ENCODE measurements at regions not wholly inside any gene's neighbourhood (a gene's known extent, or its start where the extent isn't known, plus 50 kb on each side); places are given as distances from the start of the nearest gene placed in this dataset.
"Not testable (repeated sequence)": the region's sequence is repeated elsewhere in the genome, so short reads cannot be mapped to it uniquely, and the experiment has no call there.

DNA sequence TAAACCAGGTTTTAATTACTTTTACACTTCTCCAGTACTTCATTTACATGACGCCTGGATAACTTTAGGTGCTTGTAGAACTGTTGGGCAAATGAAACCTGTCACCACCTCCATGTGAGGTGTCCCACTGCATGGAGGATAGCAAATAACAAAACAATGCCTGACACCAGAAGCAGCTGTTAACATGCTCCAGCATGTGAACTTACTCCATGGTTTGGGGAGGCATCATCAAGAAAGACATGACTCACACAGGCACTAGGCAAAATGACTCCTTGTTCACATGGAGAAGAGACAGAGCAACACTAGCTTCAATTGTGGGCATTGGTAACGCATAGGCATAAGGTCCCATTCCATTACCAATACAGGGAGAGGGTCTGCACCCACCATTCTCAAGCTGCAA is 198.1 kb upstream of the F9 start:
- H3K79me2 ChIP-seq (ENCODE audit: low read depth): no peaks in the 10 kb centered on the region
- no peak overlapping the region for H3K4me3 Mint-ChIP-seq
- peaks cover 5% of the 10 kb centered on the region for H3K9me3 ChIP-seq (ENCODE audit: low read depth)
- no peaks in the 10 kb centered on the region for H3F3A ChIP-seq (ENCODE audit: low read depth)
- H3K9ac ChIP-seq: no peak overlapping the region
- no peak overlapping the region for H2AFZ ChIP-seq (replicated peaks)
- TF ChIP-seq, protein P1, sequence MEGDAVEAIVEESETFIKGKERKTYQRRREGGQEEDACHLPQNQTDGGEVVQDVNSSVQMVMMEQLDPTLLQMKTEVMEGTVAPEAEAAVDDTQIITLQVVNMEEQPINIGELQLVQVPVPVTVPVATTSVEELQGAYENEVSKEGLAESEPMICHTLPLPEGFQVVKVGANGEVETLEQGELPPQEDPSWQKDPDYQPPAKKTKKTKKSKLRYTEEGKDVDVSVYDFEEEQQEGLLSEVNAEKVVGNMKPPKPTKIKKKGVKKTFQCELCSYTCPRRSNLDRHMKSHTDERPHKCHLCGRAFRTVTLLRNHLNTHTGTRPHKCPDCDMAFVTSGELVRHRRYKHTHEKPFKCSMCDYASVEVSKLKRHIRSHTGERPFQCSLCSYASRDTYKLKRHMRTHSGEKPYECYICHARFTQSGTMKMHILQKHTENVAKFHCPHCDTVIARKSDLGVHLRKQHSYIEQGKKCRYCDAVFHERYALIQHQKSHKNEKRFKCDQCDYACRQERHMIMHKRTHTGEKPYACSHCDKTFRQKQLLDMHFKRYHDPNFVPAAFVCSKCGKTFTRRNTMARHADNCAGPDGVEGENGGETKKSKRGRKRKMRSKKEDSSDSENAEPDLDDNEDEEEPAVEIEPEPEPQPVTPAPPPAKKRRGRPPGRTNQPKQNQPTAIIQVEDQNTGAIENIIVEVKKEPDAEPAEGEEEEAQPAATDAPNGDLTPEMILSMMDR (IDR thresholded peaks at IDR 0.05): no peak
- TF ChIP-seq EZH2 (IDR thresholded peaks at IDR 0.05) (no peak), EZH2phosphoT487 (IDR thresholded peaks at IDR 0.05) (no peak)
- H3K27me3 ChIP-seq: no peaks in the 10 kb centered on the region
- no peaks in the 10 kb centered on the region for H3K4me1 Mint-ChIP-seq
- no peak overlapping the region for H3K4me2 ChIP-seq
- H3K36me3 ChIP-seq: no peaks in the 10 kb centered on the region
- no peak overlapping the region for H3K27ac ChIP-seq
- H3K36me3 Mint-ChIP-seq: no peaks in the 10 kb centered on the region
- peaks cover 8% of the 10 kb centered on the region for H3K9me3 Mint-ChIP-seq
- no peak overlapping the region for H3K4me3 ChIP-seq
- H3K4me1 ChIP-seq: no peaks in the 10 kb centered on the region
- no peaks in the 10 kb centered on the region for H4K20me1 ChIP-seq (ENCODE audit: low read depth)
- no peak overlapping the region for H3K27ac Mint-ChIP-seq
- no peak for DNase-seq (ENCODE audit: low spot score)
- H3K27me3 Mint-ChIP-seq (ENCODE audit: insufficient read depth, low read depth): no peaks in the 10 kb centered on the region

DNA sequence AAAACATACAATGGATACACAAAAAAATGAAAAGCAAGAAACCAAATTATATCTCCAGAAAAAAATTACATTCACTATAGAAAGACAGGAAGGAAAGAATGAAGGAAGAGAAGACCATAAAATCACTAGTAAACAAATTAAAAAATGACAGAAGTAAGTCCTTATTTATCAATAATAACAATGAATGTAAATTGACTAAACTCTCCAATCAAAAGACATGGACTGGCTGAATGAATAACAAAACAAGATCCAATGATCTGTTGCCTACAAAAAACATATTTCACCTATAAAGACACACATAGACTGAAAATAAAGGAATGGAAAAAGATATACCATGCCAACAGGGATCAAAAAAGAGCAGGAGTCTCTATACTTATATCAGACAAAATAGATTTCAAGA is 203.2 kb upstream of the F9 start:
- H3K4me3 ChIP-seq: no peak overlapping the region
- H3K9me3 Mint-ChIP-seq: peaks cover 8% of the 10 kb centered on the region
- H3K36me3 Mint-ChIP-seq: no peaks in the 10 kb centered on the region
- no peaks in the 10 kb centered on the region for H3K4me1 Mint-ChIP-seq
- no peaks in the 10 kb centered on the region for H3K79me2 ChIP-seq (ENCODE audit: low read depth)
- TF ChIP-seq, protein P1 (IDR thresholded peaks at IDR 0.05): no peak
- TF ChIP-seq EZH2 (IDR thresholded peaks at IDR 0.05) (no peak), EZH2phosphoT487 (IDR thresholded peaks at IDR 0.05) (no peak)
- no peaks in the 10 kb centered on the region for H4K20me1 ChIP-seq (ENCODE audit: low read depth)
- H3K27ac Mint-ChIP-seq: no peak overlapping the region
- H2AFZ ChIP-seq (replicated peaks): no peak overlapping the region
- H3K9me3 ChIP-seq (ENCODE audit: low read depth): peaks cover 5% of the 10 kb centered on the region
- H3K27me3 ChIP-seq: no peaks in the 10 kb centered on the region
- H3K36me3 ChIP-seq: no peaks in the 10 kb centered on the region
- DNase-seq (ENCODE audit: low spot score): no peak
- no peak overlapping the region for H3K4me2 ChIP-seq
- H3K9ac ChIP-seq: no peak overlapping the region
- H3K4me1 ChIP-seq: no peaks in the 10 kb centered on the region
- H3K27ac ChIP-seq: no peak overlapping the region
- no peak overlapping the region for H3K4me3 Mint-ChIP-seq
- H3F3A ChIP-seq (ENCODE audit: low read depth): no peaks in the 10 kb centered on the region
- H3K27me3 Mint-ChIP-seq (ENCODE audit: insufficient read depth, low read depth): peaks cover 2% of the 10 kb centered on the region

DNA sequence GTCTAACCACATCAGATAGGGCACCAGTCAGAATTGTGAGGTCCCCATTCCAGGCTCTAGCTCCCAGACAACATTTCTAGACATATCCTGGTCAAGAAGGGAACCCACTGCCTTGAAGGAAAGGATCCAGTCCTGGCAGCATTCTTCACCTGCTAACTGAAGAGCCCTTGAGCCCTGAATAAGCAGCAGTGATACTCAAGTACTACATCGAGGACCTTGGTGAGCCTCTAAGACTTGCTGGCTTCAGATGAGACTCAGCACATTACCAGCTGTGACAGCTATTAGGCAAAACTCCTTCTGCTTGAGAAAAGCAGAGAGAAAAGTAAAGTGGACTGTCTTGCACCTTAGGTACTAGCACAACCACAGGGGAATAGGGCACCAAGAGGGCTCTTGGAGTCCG is 205.8 kb upstream of the F9 start:
- peaks cover 5% of the 10 kb centered on the region for H3K9me3 ChIP-seq (ENCODE audit: low read depth)
- H3K9ac ChIP-seq: no peak overlapping the region
- H3K27ac ChIP-seq: no peak overlapping the region
- H3K4me3 ChIP-seq: no peak overlapping the region
- H2AFZ ChIP-seq (replicated peaks): no peak overlapping the region
- H4K20me1 ChIP-seq (ENCODE audit: low read depth): no peaks in the 10 kb centered on the region
- no peak overlapping the region for H3K4me3 Mint-ChIP-seq
- H3K27me3 Mint-ChIP-seq (ENCODE audit: insufficient read depth, low read depth): peaks cover 2% of the 10 kb centered on the region
- no peaks in the 10 kb centered on the region for H3K36me3 Mint-ChIP-seq
- no peak overlapping the region for H3K4me2 ChIP-seq
- no peaks in the 10 kb centered on the region for H3F3A ChIP-seq (ENCODE audit: low read depth)
- no peaks in the 10 kb centered on the region for H3K79me2 ChIP-seq (ENCODE audit: low read depth)
- peaks cover 6% of the 10 kb centered on the region for H3K9me3 Mint-ChIP-seq
- no peak for DNase-seq (ENCODE audit: low spot score)
- no peaks in the 10 kb centered on the region for H3K4me1 Mint-ChIP-seq
- no peak overlapping the region for H3K27ac Mint-ChIP-seq
- H3K4me1 ChIP-seq: no peaks in the 10 kb centered on the region
- TF ChIP-seq EZH2phosphoT487 (IDR thresholded peaks at IDR 0.05) (no peak), EZH2 (IDR thresholded peaks at IDR 0.05) (no peak)
- TF ChIP-seq, protein P1 (IDR thresholded peaks at IDR 0.05): no peak
- H3K27me3 ChIP-seq: no peaks in the 10 kb centered on the region
- H3K36me3 ChIP-seq: no peaks in the 10 kb centered on the region

DNA sequence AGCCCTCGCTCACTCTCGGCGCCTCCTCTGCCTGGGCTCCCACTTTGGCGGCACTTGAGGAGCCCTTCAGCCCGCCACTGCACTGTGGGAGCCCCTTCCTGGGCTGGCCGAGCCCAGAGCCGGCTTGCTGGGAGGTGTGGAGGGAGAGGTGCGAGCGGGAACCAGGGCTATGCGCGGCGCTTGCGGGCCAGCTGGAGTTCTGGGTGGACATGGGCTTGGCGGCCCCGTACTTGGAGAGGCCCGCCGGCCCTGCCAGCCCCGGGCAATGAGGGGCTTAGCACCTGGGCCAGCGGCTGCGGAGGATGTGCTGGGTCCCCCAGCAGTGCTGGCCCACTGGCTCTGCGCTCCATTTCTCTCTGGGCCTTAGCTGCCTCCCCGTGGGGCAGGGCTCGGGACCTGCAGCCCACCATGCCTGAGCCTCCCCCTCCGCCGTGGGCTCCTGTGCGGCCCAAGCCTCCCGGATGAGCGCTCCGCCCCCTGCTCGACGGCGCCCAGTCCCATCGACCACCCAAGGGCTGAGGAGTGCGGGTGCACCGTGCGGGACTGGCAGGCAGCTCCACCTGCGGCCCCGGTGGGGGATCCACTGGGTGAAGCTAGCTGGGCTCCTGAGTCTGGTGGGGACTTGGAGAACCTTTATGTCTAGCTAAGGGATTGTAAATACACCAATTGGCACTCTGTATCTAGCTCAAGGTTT is 209.7 kb upstream of the F9 start:
- H3K4me1 ChIP-seq; H3K9ac ChIP-seq; H3K4me3 Mint-ChIP-seq; H3K4me3 ChIP-seq; H2AFZ ChIP-seq (replicated peaks); H3K36me3 Mint-ChIP-seq; H4K20me1 ChIP-seq (ENCODE audit: low read depth); H3K4me1 Mint-ChIP-seq; H3K36me3 ChIP-seq; H3F3A ChIP-seq (ENCODE audit: low read depth); H3K27ac ChIP-seq; H3K9me3 ChIP-seq (ENCODE audit: low read depth); H3K79me2 ChIP-seq (ENCODE audit: low read depth); H3K27me3 Mint-ChIP-seq (ENCODE audit: insufficient read depth, low read depth); H3K9me3 Mint-ChIP-seq; H3K27ac Mint-ChIP-seq; DNase-seq (ENCODE audit: low spot score); H3K27me3 ChIP-seq; H3K4me2 ChIP-seq: not testable (repeated sequence)

DNA sequence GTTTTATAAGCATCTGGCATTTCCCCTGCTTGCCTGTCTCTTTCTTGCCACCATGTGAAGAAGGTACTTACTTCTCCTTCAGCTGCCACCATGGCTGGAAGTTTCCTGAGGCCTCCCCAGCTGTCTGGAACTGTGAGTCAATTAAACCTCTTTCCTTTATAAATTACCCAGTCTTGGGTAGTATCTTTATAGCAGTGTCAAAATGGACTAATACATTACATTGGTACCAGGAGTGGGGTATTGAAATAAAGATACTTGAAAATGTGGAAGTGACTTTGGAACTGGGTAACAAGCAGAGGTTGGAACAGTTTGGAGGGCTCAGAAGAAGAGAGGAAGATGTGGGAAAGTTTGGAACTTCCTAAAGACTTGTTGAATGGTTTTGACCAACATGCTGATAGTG is 223.9 kb upstream of the F9 start:
- not testable (repeated sequence) for H3K9ac ChIP-seq; H3K4me1 ChIP-seq; H3K9me3 ChIP-seq (ENCODE audit: low read depth); H3K27me3 Mint-ChIP-seq (ENCODE audit: insufficient read depth, low read depth); H3K27me3 ChIP-seq; H3K36me3 Mint-ChIP-seq; H3K4me3 ChIP-seq; H2AFZ ChIP-seq (replicated peaks); H3K27ac ChIP-seq; H3F3A ChIP-seq (ENCODE audit: low read depth); H3K27ac Mint-ChIP-seq; H3K36me3 ChIP-seq; H3K4me3 Mint-ChIP-seq; H3K4me1 Mint-ChIP-seq; H3K79me2 ChIP-seq (ENCODE audit: low read depth); H4K20me1 ChIP-seq (ENCODE audit: low read depth); H3K4me2 ChIP-seq; DNase-seq (ENCODE audit: low spot score)
- H3K9me3 Mint-ChIP-seq: peaks cover 33% of the 10 kb centered on the region
